OCI-LY3 (cell line): ENCODE measurements at regions not wholly inside any gene's neighbourhood (a gene's known extent, or its start where the extent isn't known, plus 50 kb on each side); places are given as distances from the start of the nearest gene placed in this dataset.

Source experiments
- H2AFZ ChIP-seq: fragments of 200-600, 300-600 bp; shearing (Covaris generic); 2 replicates; pipeline ENCODE4 v1.6.0; 2014; ENCODE audit warnings: antibody characterized with exemption, low read depth, low read length
- H3K27ac ChIP-seq: fragments of 200-600, 300-600 bp; sonication (generic); 2 replicates; pipeline ENCODE4 v1.5.1; 2014; ENCODE audit warnings: mild to moderate bottlenecking, low read length, moderate library complexity, mixed read lengths
- H3K27me3 ChIP-seq: fragments of 200-600, 300-600 bp; sonication (generic); 2 replicates; pipeline ENCODE4 v1.6.1; 2014; ENCODE audit warnings: low read depth, low read length, mixed read lengths
- H3K36me3 ChIP-seq: fragments of 200-600, 300-600 bp; sonication (generic); replicated peaks from 2 replicates; pipeline ENCODE3; 2014; ENCODE audit warnings: low read depth, low read length, mixed read lengths
- H3K4me1 ChIP-seq: fragments of 300-600, 200-600 bp; sonication (generic); 2 replicates; pipeline ENCODE4 v1.6.1; 2014; ENCODE audit warnings: low read length, mixed read lengths
- H3K4me2 ChIP-seq: fragments of 200-600, 300-600 bp; sonication (generic); 2 replicates; pipeline ENCODE4 v1.6.1; 2014; ENCODE audit warnings: low read length, mixed read lengths
- H3K4me3 ChIP-seq: fragments of 300-600, 200-600 bp; sonication (generic); 2 replicates; pipeline ENCODE4 v1.5.1; 2014; ENCODE audit warnings: antibody characterized with exemption, mild to moderate bottlenecking, low read length, moderate library complexity
- H3K79me2 ChIP-seq: fragments of 300-600, 200-600 bp; shearing (Covaris generic); 2 replicates; pipeline ENCODE4 v1.6.1; 2014; ENCODE audit warnings: mild to moderate bottlenecking, low read length, mixed read lengths
- H3K9ac ChIP-seq: fragments of 300-600, 200-600 bp; shearing (Covaris generic); 2 replicates; pipeline ENCODE4 v1.6.0; 2014; ENCODE audit warnings: mild to moderate bottlenecking, low read length, moderate library complexity
- H3K9me3 ChIP-seq: fragments of 200-600, 300-600 bp; shearing (Covaris generic); 2 replicates; pipeline ENCODE4 v1.6.1; 2014; ENCODE audit warnings: low read length, mixed read lengths; ENCODE audit not compliant: insufficient read depth
- H4K20me1 ChIP-seq: fragments of 200-600, 300-600 bp; sonication (generic); 2 replicates; pipeline ENCODE4 v1.6.1; 2016; ENCODE audit warnings: low read length, mixed read lengths; ENCODE audit not compliant: insufficient read depth
- EZH2phosphoT487 ChIP-seq: fragments of 200-600 bp; shearing (Covaris generic); IDR thresholded peaks from 2 replicates; pipeline ENCODE4 v1.6.1; 2018; ENCODE audit warnings: antibody characterized with exemption, mixed run types, low read depth
- TF ChIP-seq, protein P1 (sequence below): fragments of 200-600, 300-600 bp; sonication (generic); IDR thresholded peaks from 2 replicates; pipeline ENCODE4 v1.5.1; 2014; ENCODE audit warnings: antibody characterized with exemption, low read length, low read depth

DNA sequence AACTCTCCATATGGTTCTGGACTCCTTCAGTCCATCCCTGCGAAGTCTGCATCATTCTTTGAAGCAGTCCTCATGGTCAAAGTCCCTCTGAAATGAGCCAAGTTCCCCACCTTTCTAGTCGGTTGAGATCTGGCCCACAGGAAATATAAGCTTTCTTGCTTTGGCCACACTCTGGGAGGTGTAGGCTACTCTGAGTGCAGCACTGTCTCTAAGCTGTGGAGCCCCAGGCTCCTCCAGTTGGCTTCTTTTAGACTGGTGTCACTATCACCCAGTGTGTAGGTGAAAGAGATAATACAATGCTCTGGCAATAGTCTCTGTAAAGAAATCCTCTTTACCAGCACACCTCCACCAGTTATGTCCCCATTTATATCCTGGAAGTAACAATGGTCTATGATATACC, 486.5 kb upstream of the KLF12 start:
- H3K36me3 ChIP-seq: no peaks in the 10 kb centered on the region
- no peak overlapping the region for H3K9ac ChIP-seq
- H3K4me1 ChIP-seq: no peaks in the 10 kb centered on the region
- H4K20me1 ChIP-seq: no peaks in the 10 kb centered on the region
- H3K4me3 ChIP-seq: no peak overlapping the region
- TF ChIP-seq, protein P1, sequence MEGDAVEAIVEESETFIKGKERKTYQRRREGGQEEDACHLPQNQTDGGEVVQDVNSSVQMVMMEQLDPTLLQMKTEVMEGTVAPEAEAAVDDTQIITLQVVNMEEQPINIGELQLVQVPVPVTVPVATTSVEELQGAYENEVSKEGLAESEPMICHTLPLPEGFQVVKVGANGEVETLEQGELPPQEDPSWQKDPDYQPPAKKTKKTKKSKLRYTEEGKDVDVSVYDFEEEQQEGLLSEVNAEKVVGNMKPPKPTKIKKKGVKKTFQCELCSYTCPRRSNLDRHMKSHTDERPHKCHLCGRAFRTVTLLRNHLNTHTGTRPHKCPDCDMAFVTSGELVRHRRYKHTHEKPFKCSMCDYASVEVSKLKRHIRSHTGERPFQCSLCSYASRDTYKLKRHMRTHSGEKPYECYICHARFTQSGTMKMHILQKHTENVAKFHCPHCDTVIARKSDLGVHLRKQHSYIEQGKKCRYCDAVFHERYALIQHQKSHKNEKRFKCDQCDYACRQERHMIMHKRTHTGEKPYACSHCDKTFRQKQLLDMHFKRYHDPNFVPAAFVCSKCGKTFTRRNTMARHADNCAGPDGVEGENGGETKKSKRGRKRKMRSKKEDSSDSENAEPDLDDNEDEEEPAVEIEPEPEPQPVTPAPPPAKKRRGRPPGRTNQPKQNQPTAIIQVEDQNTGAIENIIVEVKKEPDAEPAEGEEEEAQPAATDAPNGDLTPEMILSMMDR: no peak
- TF ChIP-seq EZH2phosphoT487: no peak
- H3K27me3 ChIP-seq: no peaks in the 10 kb centered on the region
- H2AFZ ChIP-seq: no peak overlapping the region
- H3K9me3 ChIP-seq: no peaks in the 10 kb centered on the region
- H3K79me2 ChIP-seq: no peaks in the 10 kb centered on the region
- no peak overlapping the region for H3K27ac ChIP-seq
- H3K4me2 ChIP-seq: no peak overlapping the region

DNA sequence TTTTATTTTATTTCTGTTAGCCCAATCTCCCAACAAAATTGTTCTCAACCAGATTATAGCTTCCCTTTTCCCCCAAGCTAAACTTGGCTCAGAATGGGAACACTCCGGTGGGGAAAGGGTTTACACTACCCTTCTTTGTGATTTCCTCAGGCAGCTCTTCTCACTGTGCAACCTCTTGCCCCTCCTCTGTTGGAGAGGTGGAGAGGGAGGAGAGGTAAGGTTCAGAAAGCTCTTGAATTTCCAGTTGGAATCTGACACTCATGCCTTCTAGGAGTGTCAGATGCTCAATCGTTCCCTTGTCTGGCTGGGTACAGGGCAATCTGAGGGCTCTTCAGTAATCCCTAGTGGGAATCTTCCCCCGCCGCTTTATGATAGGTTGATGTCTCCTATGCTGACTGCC, 486.1 kb upstream of the KLF12 start:
- H3K79me2 ChIP-seq: no peaks in the 10 kb centered on the region
- no peak overlapping the region for H3K9ac ChIP-seq
- H3K4me3 ChIP-seq: no peak overlapping the region
- no peak overlapping the region for H3K4me2 ChIP-seq
- H3K36me3 ChIP-seq: no peaks in the 10 kb centered on the region
- H3K4me1 ChIP-seq: no peaks in the 10 kb centered on the region
- no peak overlapping the region for H2AFZ ChIP-seq
- H3K9me3 ChIP-seq: no peaks in the 10 kb centered on the region
- no peaks in the 10 kb centered on the region for H4K20me1 ChIP-seq
- H3K27ac ChIP-seq: no peak overlapping the region
- TF ChIP-seq EZH2phosphoT487: no peak
- TF ChIP-seq, protein P1: no peak
- H3K27me3 ChIP-seq: no peaks in the 10 kb centered on the region

- no peaks in the 10 kb centered on the region for H3K9me3 ChIP-seq
- H3K36me3 ChIP-seq: no peaks in the 10 kb centered on the region
- H3K27me3 ChIP-seq: no peaks in the 10 kb centered on the region
- no peaks in the 10 kb centered on the region for H3K79me2 ChIP-seq
- H3K9ac ChIP-seq: no peak overlapping the region
- H2AFZ ChIP-seq: no peak overlapping the region
- no peaks in the 10 kb centered on the region for H4K20me1 ChIP-seq
- TF ChIP-seq, protein P1: no peak
- no peak for TF ChIP-seq EZH2phosphoT487
- no peak overlapping the region for H3K4me2 ChIP-seq
- H3K4me3 ChIP-seq: no peak overlapping the region
- H3K27ac ChIP-seq: no peak overlapping the region
- H3K4me1 ChIP-seq: no peaks in the 10 kb centered on the region
Measured at GRCh38 chr13:74597526-74597925, 463.3 kb upstream of the KLF12 start.

DNA sequence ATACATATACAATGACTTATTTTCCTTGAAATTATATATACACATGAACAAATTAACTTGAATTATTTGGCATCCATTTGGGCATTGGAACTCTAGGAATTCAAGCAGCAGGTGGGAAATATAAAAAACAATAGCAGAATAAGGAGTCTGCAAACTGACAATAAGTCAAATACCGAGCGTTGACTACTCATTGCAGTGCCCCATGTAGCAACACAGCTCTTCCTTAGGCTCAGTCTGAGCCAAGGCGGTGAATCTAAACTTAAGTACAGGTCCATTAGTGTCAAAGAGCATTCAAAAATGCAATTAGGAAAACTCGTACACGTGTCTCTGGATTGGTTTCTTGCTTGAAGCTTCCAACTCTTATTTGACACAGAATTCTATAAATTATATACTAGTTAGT, 462.5 kb upstream of the KLF12 start:
- TF ChIP-seq EZH2phosphoT487: no peak
- TF ChIP-seq, protein P1: no peak
- H2AFZ ChIP-seq: no peak overlapping the region

More for the DNA sequence above, 462.5 kb upstream of the KLF12 start:
- Histone ChIP-seq H3K36me3 (no peaks in the 10 kb centered on the region), H3K4me1 (no peaks in the 10 kb centered on the region), H3K79me2 (no peaks in the 10 kb centered on the region), H3K9ac (no peak overlapping the region), H4K20me1 (no peaks in the 10 kb centered on the region), H3K4me2 (no peak overlapping the region), H3K9me3 (no peaks in the 10 kb centered on the region), H3K27me3 (no peaks in the 10 kb centered on the region), H3K27ac (no peak overlapping the region), H3K4me3 (no peak overlapping the region)
